Esophagus muscularis mucosa (tissue), 3 donors: ENCODE measurements at regions not wholly inside any gene's neighbourhood (a gene's known extent, or its start where the extent isn't known, plus 50 kb on each side); places are given as distances from the start of the nearest gene placed in this dataset.

Source experiments
- CTCF ChIP-seq, 3 experiments: fragments of 200-600 bp in 2 of 3; fragments of 450-650 bp in 1 of 3; sonication (generic) in 2 of 3; IDR thresholded peaks; one replicate each; pipeline ENCODE4 v1.5.1; 2017 to 2019; ENCODE audit warnings: antibody characterized with exemption in 3 of 3, mild to moderate bottlenecking in 2 of 3, moderate library complexity in 1 of 3
- POLR2A ChIP-seq: fragments of 450-650 bp; IDR thresholded peaks from one replicate; pipeline ENCODE4 v1.6.1; 2017; ENCODE audit warnings: antibody characterized with exemption, moderate library complexity, mild to moderate bottlenecking, low read depth
- POLR2AphosphoS5 ChIP-seq, 2 donors: sonication (generic); formaldehyde crosslinking; IDR thresholded peaks; one replicate each; pipeline ENCODE4 v1.6.1; 2017; ENCODE audit warnings: antibody characterized with exemption in 2 of 2

DNA sequence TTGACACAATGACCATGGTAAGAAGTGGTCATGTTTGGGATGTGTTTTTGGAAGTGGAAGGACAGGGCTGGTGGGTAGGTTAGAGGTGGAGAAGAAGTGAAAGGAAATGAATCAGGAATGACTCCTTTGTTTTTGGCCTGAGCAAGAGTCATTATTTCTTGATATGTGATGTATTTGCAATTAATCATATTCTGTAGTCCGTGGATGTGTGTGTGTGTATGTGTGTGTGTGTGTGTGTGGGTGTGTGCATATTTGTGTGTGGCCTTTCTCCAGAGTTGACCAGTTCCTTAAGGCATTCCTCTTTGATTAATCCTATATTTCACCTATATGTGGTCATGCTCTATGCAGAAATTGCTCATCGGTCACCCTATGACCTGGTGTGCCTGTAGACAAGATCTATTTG lies 130.7 kb downstream of the UTRN start:
- TF ChIP-seq POLR2AphosphoS5 (IDR thresholded peaks at IDR 0.05) (no peak), CTCF (IDR thresholded peaks at IDR 0.05) (no peak), POLR2A (no peak)
